Uterus (tissue), 2 donors: ENCODE measurements at regions not wholly inside any gene's neighbourhood (a gene's known extent, or its start where the extent isn't known, plus 50 kb on each side); places are given as distances from the start of the nearest gene placed in this dataset.

Source experiments
- POLR2A ChIP-seq, 2 donors: fragments of 450-650 bp; IDR thresholded peaks; one replicate each; pipeline ENCODE4 v1.6.1; 2016; ENCODE audit warnings: antibody characterized with exemption in 2 of 2, mild to moderate bottlenecking in 1 of 2, moderate library complexity in 1 of 2
- TF ChIP-seq, protein P1 (sequence below), 4 experiments: fragments of 200-600 bp in 2 of 4; fragments of 450-650 bp in 2 of 4; sonication (generic) in 2 of 4; IDR thresholded peaks; one replicate each; pipeline ENCODE4 v1.5.1; 2016 to 2019; ENCODE audit warnings: antibody characterized with exemption in 4 of 4, mild to moderate bottlenecking in 2 of 4, moderate library complexity in 1 of 4

DNA sequence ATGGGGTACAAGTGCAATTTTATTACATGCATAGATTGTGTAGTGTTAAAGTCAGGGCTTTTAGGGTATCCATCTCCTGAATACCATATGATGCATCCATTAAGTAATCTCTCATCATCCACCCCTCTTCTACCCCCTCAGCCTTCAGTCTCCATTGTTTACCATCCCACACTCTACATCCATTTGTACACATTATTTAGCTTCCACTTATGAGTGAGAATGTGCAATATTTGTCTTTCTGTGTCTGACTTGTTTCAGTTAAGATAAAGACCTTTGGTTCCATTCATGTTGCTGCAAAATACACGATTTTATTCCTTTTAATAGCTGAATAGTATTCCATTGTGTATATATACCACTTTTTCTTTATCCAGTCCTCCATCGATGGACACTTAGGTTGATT lies 222.5 kb upstream of the USP24 start:
- TF ChIP-seq, protein P1, sequence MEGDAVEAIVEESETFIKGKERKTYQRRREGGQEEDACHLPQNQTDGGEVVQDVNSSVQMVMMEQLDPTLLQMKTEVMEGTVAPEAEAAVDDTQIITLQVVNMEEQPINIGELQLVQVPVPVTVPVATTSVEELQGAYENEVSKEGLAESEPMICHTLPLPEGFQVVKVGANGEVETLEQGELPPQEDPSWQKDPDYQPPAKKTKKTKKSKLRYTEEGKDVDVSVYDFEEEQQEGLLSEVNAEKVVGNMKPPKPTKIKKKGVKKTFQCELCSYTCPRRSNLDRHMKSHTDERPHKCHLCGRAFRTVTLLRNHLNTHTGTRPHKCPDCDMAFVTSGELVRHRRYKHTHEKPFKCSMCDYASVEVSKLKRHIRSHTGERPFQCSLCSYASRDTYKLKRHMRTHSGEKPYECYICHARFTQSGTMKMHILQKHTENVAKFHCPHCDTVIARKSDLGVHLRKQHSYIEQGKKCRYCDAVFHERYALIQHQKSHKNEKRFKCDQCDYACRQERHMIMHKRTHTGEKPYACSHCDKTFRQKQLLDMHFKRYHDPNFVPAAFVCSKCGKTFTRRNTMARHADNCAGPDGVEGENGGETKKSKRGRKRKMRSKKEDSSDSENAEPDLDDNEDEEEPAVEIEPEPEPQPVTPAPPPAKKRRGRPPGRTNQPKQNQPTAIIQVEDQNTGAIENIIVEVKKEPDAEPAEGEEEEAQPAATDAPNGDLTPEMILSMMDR (IDR thresholded peaks at IDR 0.05): no peak
- no peak for TF ChIP-seq POLR2A (IDR thresholded peaks at IDR 0.05)
